MM.1S (cell line): ENCODE measurements at regions not wholly inside any gene's neighbourhood (a gene's known extent, or its start where the extent isn't known, plus 50 kb on each side); places are given as distances from the start of the nearest gene placed in this dataset.

Experiments
- DNase-seq: peaks from one replicate; pipeline ENCODE4 v3.0.0-alpha.2; 2015
- H2AFZ ChIP-seq: fragments of 300-600 bp; sonication (generic); 2 replicates; pipeline ENCODE4 v1.6.0; 2016; ENCODE audit warnings: antibody characterized with exemption, low read length
- H3F3A ChIP-seq: fragments of 300-600 bp; sonication (generic); 2 replicates; pipeline ENCODE4 v1.6.1; 2016; ENCODE audit warnings: mild to moderate bottlenecking, antibody characterized with exemption, low read length, moderate library complexity, mixed read lengths; ENCODE audit not compliant: insufficient read depth
- H3K27ac ChIP-seq: fragments of 300-600 bp; sonication (generic); 2 replicates; pipeline ENCODE4 v1.5.1; 2016; ENCODE audit warnings: mild to moderate bottlenecking, low read length
- H3K27me3 ChIP-seq: fragments of 300-600 bp; sonication (generic); replicated peaks from 2 replicates; pipeline ENCODE4 v1.6.0; 2016; ENCODE audit warnings: low read length; ENCODE audit not compliant: insufficient read depth
- H3K36me3 ChIP-seq: fragments of 300-600 bp; sonication (generic); replicated peaks from 2 replicates; pipeline ENCODE4 v1.6.1; 2016; ENCODE audit warnings: mild to moderate bottlenecking, low read length, mixed read lengths; ENCODE audit not compliant: insufficient read depth
- H3K4me1 ChIP-seq: fragments of 300-600 bp; sonication (generic); 2 replicates; pipeline ENCODE4 v1.6.1; 2016; ENCODE audit warnings: low read length, mixed read lengths
- H3K4me2 ChIP-seq: fragments of 300-600 bp; sonication (generic); 2 replicates; pipeline ENCODE4 v1.6.0; 2016; ENCODE audit warnings: low read depth, low read length
- H3K4me3 ChIP-seq: fragments of 300-600 bp; sonication (generic); 2 replicates; pipeline ENCODE4 v1.5.1; 2016; ENCODE audit warnings: low read length, mixed read lengths
- H3K79me2 ChIP-seq: fragments of 300-600 bp; sonication (generic); 2 replicates; pipeline ENCODE4 v1.6.1; 2016; ENCODE audit warnings: mixed run types, low read length, mixed read lengths
- H3K9ac ChIP-seq: fragments of 300-600 bp; sonication (generic); 2 replicates; pipeline ENCODE4 v1.6.1; 2016; ENCODE audit warnings: low read length, mixed read lengths
- H3K9me2 ChIP-seq: fragments of 300-600 bp; sonication (generic); replicated peaks from 2 replicates; pipeline ENCODE4 v1.6.1; 2016; ENCODE audit warnings: mild to moderate bottlenecking, low read length, mixed read lengths; ENCODE audit not compliant: insufficient read depth
- H3K9me3 ChIP-seq: fragments of 300-600 bp; sonication (generic); replicated peaks from 2 replicates; pipeline ENCODE4 v1.6.1; 2016; ENCODE audit warnings: mild to moderate bottlenecking, low read length, mixed read lengths; ENCODE audit not compliant: insufficient read depth
- H4K20me1 ChIP-seq: fragments of 300-600 bp; sonication (generic); 2 replicates; pipeline ENCODE4 v1.6.1; 2016; ENCODE audit warnings: mild to moderate bottlenecking, low read length, moderate library complexity, mixed read lengths; ENCODE audit not compliant: insufficient read depth
- EZH2 ChIP-seq: fragments of 300-600 bp; sonication (generic); optimal IDR thresholded peaks from 2 replicates; pipeline ENCODE3; 2017; ENCODE audit warnings: low read depth, mild to moderate bottlenecking, antibody characterized with exemption, low read length, mixed read lengths
- EZH2phosphoT487 ChIP-seq: fragments of 300-600 bp; sonication (generic); IDR thresholded peaks from 2 replicates; pipeline ENCODE4 v1.6.1; 2018; ENCODE audit warnings: antibody characterized with exemption, low read length
- TF ChIP-seq, protein P1 (sequence below): fragments of 300-600 bp; sonication (generic); IDR thresholded peaks from 2 replicates; pipeline ENCODE4 v1.5.1; 2016; ENCODE audit warnings: antibody characterized with exemption, low read length, mixed read lengths

DNA sequence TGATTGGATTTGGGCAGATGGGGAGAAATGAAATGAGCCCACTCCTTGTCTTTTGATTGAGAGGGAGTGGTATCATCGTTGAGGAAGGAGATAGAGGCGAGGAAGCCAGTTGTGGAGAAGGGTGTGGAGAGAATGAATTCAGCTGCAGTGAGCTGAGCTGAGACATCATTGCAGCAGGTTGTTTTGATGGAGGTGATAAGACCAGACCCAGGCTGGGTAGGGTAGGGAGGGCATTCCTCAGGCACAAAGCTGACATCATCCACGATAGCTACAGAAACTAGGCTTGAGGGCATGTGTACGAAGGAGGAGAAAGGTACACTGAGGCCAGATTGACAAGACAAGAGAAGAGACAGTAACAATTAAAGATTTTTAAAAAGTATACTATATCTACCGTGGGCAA, 1500.9 kb upstream of the SLC10A2 start:
- H3K27me3 ChIP-seq = no peaks in the 10 kb centered on the region
- no peaks in the 10 kb centered on the region for H3K79me2 ChIP-seq
- no peaks in the 10 kb centered on the region for H3K4me1 ChIP-seq
- no peak for TF ChIP-seq EZH2
- TF ChIP-seq EZH2phosphoT487 = no peak
- TF ChIP-seq, protein P1, sequence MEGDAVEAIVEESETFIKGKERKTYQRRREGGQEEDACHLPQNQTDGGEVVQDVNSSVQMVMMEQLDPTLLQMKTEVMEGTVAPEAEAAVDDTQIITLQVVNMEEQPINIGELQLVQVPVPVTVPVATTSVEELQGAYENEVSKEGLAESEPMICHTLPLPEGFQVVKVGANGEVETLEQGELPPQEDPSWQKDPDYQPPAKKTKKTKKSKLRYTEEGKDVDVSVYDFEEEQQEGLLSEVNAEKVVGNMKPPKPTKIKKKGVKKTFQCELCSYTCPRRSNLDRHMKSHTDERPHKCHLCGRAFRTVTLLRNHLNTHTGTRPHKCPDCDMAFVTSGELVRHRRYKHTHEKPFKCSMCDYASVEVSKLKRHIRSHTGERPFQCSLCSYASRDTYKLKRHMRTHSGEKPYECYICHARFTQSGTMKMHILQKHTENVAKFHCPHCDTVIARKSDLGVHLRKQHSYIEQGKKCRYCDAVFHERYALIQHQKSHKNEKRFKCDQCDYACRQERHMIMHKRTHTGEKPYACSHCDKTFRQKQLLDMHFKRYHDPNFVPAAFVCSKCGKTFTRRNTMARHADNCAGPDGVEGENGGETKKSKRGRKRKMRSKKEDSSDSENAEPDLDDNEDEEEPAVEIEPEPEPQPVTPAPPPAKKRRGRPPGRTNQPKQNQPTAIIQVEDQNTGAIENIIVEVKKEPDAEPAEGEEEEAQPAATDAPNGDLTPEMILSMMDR = no peak
- no peaks in the 10 kb centered on the region for H3F3A ChIP-seq
- H3K9ac ChIP-seq = no peak overlapping the region
- no peak overlapping the region for H3K27ac ChIP-seq
- no peaks in the 10 kb centered on the region for H3K9me3 ChIP-seq
- no peak overlapping the region for H3K4me3 ChIP-seq
- H3K9me2 ChIP-seq = no peaks in the 10 kb centered on the region
- H3K4me2 ChIP-seq = no peak overlapping the region
- no peak overlapping the region for H2AFZ ChIP-seq
- H4K20me1 ChIP-seq = no peaks in the 10 kb centered on the region
- no peak for DNase-seq
- H3K36me3 ChIP-seq = no peaks in the 10 kb centered on the region

DNA sequence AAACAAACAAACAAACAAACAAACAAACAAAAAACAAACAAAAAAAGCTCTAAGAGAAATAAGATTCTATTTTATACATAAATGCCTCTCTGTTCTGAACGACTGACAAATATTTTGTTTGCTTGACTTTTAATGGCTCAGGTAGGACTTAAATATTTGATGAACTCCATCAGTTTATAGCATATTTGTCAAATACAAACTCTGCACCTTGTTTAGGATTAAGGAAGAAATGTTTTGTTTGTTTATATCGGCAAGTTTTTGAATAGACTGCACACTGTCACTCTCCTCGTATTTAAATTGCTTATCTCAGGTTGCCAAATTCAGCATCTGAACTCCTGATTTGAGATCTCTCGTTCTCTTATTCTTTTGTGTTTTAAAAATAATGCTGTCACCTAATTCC, 1499.7 kb upstream of the SLC10A2 start:
- H3K4me1 ChIP-seq = no peaks in the 10 kb centered on the region
- H4K20me1 ChIP-seq = no peaks in the 10 kb centered on the region
- H3K27me3 ChIP-seq = no peaks in the 10 kb centered on the region
- no peaks in the 10 kb centered on the region for H3K9me2 ChIP-seq
- no peaks in the 10 kb centered on the region for H3K9me3 ChIP-seq
- no peak overlapping the region for H3K4me3 ChIP-seq
- H3K79me2 ChIP-seq = no peaks in the 10 kb centered on the region
- DNase-seq = no peak
- no peak overlapping the region for H3K9ac ChIP-seq
- H3K4me2 ChIP-seq = no peak overlapping the region
- TF ChIP-seq EZH2 (no peak), EZH2phosphoT487 (no peak)
- TF ChIP-seq, protein P1 = no peak
- H3F3A ChIP-seq = no peaks in the 10 kb centered on the region
- H2AFZ ChIP-seq = no peak overlapping the region
- H3K27ac ChIP-seq = no peak overlapping the region
- H3K36me3 ChIP-seq = no peaks in the 10 kb centered on the region

DNA sequence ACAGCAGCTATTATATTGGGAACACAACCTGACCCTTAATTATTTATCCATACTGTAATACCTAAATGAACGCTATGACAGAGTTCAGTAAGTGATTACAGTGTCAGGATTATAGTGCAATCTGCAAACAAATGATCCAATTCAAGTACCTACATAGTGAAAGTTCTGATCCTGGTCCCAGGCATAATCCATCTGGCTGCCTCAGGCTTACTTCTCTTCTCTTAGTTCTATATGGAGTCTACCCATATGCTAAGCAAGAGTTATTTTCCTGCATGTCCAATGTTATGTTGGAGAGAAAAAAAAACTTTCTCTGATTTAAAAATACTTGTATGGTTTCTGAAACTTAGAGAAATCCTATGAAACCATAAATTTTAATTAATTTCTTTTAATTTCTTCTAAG, 1487.7 kb upstream of the SLC10A2 start:
- H3K9ac ChIP-seq = no peak overlapping the region
- DNase-seq = no peak
- H3K9me3 ChIP-seq = no peaks in the 10 kb centered on the region
- H2AFZ ChIP-seq = no peak overlapping the region
- H3K79me2 ChIP-seq = no peaks in the 10 kb centered on the region
- H3K4me1 ChIP-seq = no peaks in the 10 kb centered on the region
- no peak overlapping the region for H3K4me3 ChIP-seq
- H3K27ac ChIP-seq = no peak overlapping the region
- H3K9me2 ChIP-seq = no peaks in the 10 kb centered on the region
- no peaks in the 10 kb centered on the region for H3K27me3 ChIP-seq
- H3F3A ChIP-seq = no peaks in the 10 kb centered on the region
- TF ChIP-seq, protein P1 = no peak
- TF ChIP-seq EZH2 (no peak), EZH2phosphoT487 (no peak)
- no peak overlapping the region for H3K4me2 ChIP-seq
- H3K36me3 ChIP-seq = no peaks in the 10 kb centered on the region
- H4K20me1 ChIP-seq = no peaks in the 10 kb centered on the region
